Activated naive CD8-positive, alpha-beta T cell treated with anti-CD3 and anti-CD28 coated beads, Interleukin-2, amount 10 ng/mL, durations not matched to agents 7 days and 5 days (primary cell): ENCODE measurements at regions not wholly inside any gene's neighbourhood (a gene's known extent, or its start where the extent isn't known, plus 50 kb on each side); places are given as distances from the start of the nearest gene placed in this dataset.
A peak's percentile ranks its signal among the peaks of the same experiment; 100 is the strongest.

Experiments used
- ATAC-seq: fragments of 150-1000 bp; cut with Tn5 transposase; one replicate; pipeline ENCODE4 v1.10.0; 2021; ENCODE audit warnings: low read depth, moderate library complexity
- POLR2A ChIA-PET: fragments of 350-600 bp; sonication (Branson Sonifier 250); formaldehyde crosslinking; loops from one replicate; lab custom pipeline; 2021; ENCODE audit warnings: antibody characterized with exemption; lab: Charles Lee
- DNase-seq: peaks from one replicate; pipeline ENCODE4 v3.0.0; 2021
- H3K27ac Mint-ChIP-seq: one replicate; pipeline ENCODE4 v1.8.0; 2022; ENCODE audit warnings: mild to moderate bottlenecking, mixed read lengths
- H3K27me3 Mint-ChIP-seq: one replicate; pipeline ENCODE4 v1.8.0; 2022; ENCODE audit warnings: mild to moderate bottlenecking, moderate library complexity, mixed read lengths
- H3K36me3 Mint-ChIP-seq: one replicate; pipeline ENCODE4 v1.8.0; 2021; ENCODE audit warnings: mild to moderate bottlenecking, mixed read lengths
- H3K4me1 Mint-ChIP-seq: one replicate; pipeline ENCODE4 v1.8.0; 2021; ENCODE audit warnings: mixed read lengths
- H3K4me3 Mint-ChIP-seq: one replicate; pipeline ENCODE4 v1.8.0; 2022; ENCODE audit warnings: mild to moderate bottlenecking, moderate library complexity, mixed read lengths
- H3K9me3 Mint-ChIP-seq: one replicate; pipeline ENCODE4 v1.8.0; 2021; ENCODE audit warnings: mixed read lengths

- POLR2A ChIA-PET = no interaction called here
- no peaks in the 10 kb centered on the region for H3K36me3 Mint-ChIP-seq
- no peaks in the 10 kb centered on the region for H3K9me3 Mint-ChIP-seq
- peaks cover 4% of the 10 kb centered on the region for H3K27me3 Mint-ChIP-seq
- no peak for ATAC-seq
- H3K4me3 Mint-ChIP-seq = no peak overlapping the region
- no peaks in the 10 kb centered on the region for H3K4me1 Mint-ChIP-seq
- H3K27ac Mint-ChIP-seq = no peak overlapping the region
- no peak for DNase-seq
Measured at GRCh38 chr9:38288502-38288901, 104.0 kb upstream of the ALDH1B1 start.

- H3K4me3 Mint-ChIP-seq = no peak overlapping the region
- ATAC-seq = no peak
- POLR2A ChIA-PET = no interaction called here
Measured at GRCh38 chr9:38287420-38287985, 105.0 kb upstream of the ALDH1B1 start.

GRCh38 chr9:38286766-38287165, 105.7 kb upstream of the ALDH1B1 start:
- Mint-ChIP-seq H3K4me1 (no peaks in the 10 kb centered on the region), H3K4me3 (no peak overlapping the region), H3K27ac (no peak overlapping the region), H3K9me3 (no peaks in the 10 kb centered on the region), H3K36me3 (no peaks in the 10 kb centered on the region), H3K27me3 (peaks cover 6% of the 10 kb centered on the region)
- POLR2A ChIA-PET = no interaction called here
- DNase-seq (no peak), ATAC-seq (no peak)

More at GRCh38 chr9:38287420-38287985, 105.0 kb upstream of the ALDH1B1 start:
- no peaks in the 10 kb centered on the region for H3K36me3 Mint-ChIP-seq
- no peaks in the 10 kb centered on the region for H3K4me1 Mint-ChIP-seq
- H3K27me3 Mint-ChIP-seq = peaks cover 4% of the 10 kb centered on the region
- no peak for DNase-seq
- no peak overlapping the region for H3K27ac Mint-ChIP-seq
- H3K9me3 Mint-ChIP-seq = no peaks in the 10 kb centered on the region

DNA sequence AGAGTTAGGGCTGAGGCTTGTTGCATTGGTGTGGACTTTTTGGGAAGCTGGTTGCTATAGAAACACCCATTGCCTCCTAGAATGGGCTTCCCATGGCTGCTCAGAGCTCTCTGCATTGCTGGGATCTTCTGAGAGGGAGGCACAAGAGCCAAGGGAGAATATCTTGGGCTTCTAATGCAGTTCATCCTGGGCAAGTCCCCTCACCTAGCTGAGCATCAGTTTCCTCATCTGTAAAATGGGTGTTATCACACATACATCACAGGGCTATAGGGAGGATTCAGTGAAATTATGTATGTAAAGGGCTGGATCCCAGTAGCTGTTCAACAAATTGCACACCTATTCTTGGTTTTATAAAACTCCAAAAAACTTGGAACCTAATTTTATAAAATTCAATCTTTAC, 106.1 kb upstream of the ALDH1B1 start:
- Mint-ChIP-seq H3K36me3 (no peaks in the 10 kb centered on the region), H3K4me3 (no peak overlapping the region), H3K9me3 (no peaks in the 10 kb centered on the region), H3K27me3 (peaks cover 6% of the 10 kb centered on the region), H3K27ac (no peak overlapping the region), H3K4me1 (no peaks in the 10 kb centered on the region)
- POLR2A ChIA-PET = no interaction called here
- ATAC-seq (no peak), DNase-seq (no peak)

- H3K36me3 Mint-ChIP-seq = no peaks in the 10 kb centered on the region
- ATAC-seq = no peak
- no peak overlapping the region for H3K27ac Mint-ChIP-seq
- peaks cover 6% of the 10 kb centered on the region for H3K27me3 Mint-ChIP-seq
- no peaks in the 10 kb centered on the region for H3K9me3 Mint-ChIP-seq
- DNase-seq = no peak
- POLR2A ChIA-PET = no interaction called here
- peaks cover 3% of the 10 kb centered on the region for H3K4me1 Mint-ChIP-seq
- no peak overlapping the region for H3K4me3 Mint-ChIP-seq
Measured at GRCh38 chr9:38285236-38285635, 107.3 kb upstream of the ALDH1B1 start.

DNA sequence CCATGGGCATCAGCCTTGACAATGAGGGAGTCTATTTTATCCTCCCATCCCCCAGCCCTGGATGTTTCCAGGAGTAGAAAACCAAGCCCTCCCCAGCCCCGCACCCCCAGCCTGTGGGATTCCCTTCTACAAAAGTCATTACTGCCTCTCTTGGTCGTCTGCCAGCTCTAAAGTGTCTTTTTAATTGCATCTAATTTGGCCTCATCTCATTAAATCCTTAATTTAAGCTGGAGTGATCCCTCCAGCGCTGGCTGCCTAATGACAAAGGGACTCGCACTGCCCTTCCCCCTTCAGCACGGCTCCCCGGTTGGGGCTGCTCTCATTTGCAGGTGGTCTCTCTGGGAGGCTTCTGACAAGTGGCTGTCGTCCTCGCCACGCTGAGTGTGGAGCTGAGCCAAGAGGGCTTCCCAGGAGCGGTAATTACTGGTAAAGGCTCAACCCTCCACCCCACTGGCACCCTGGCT, 107.9 kb upstream of the ALDH1B1 start:
- Mint-ChIP-seq H3K36me3 (no peaks in the 10 kb centered on the region), H3K9me3 (no peaks in the 10 kb centered on the region), H3K27me3 (peaks cover 6% of the 10 kb centered on the region), H3K27ac (no peak overlapping the region), H3K4me3 (no peak overlapping the region), H3K4me1 (peaks cover 7% of the 10 kb centered on the region)
- DNase-seq = no peak
- no peak for ATAC-seq
- POLR2A ChIA-PET = no interaction called here

DNA sequence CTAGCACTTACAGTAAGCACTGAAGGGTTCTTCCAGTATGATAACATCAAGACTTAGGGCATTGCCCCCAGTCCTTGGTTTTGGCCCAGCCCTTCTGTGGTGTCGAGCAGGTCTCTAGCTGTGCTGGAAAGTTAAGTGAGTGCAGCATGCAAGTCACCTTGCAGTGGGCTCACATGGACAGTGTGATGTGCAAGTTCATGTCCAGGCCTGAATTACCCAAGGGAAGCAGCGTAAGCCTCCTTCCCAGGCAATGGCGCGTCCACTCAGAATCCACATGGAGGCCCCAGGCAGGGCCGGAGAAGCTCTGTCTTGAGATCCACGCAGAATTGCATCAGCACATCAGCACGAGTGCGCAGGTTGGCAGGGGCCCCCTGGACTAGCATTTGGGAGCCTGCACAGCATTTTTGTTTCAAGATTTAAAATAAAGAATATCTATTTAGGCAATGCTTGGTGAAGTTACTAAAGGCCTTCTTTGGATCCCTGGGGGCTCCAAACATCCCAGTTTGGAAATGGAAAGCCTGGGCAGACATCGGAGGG, 108.4 kb upstream of the ALDH1B1 start:
- no peaks in the 10 kb centered on the region for H3K9me3 Mint-ChIP-seq
- no peaks in the 10 kb centered on the region for H3K36me3 Mint-ChIP-seq
- POLR2A ChIA-PET = no interaction called here

GRCh38 chr9:38282756-38283155, 109.7 kb upstream of the ALDH1B1 start:
- H3K36me3 Mint-ChIP-seq = no peaks in the 10 kb centered on the region
- H3K27ac Mint-ChIP-seq = no peak overlapping the region
- no peak overlapping the region for H3K4me3 Mint-ChIP-seq
- DNase-seq (no peak), ATAC-seq (no peak)
- POLR2A ChIA-PET = no interaction called here
- H3K27me3 Mint-ChIP-seq = peaks cover 6% of the 10 kb centered on the region
- H3K4me1 Mint-ChIP-seq = peaks cover 18% of the 10 kb centered on the region
- no peaks in the 10 kb centered on the region for H3K9me3 Mint-ChIP-seq

More for the DNA sequence above, 108.4 kb upstream of the ALDH1B1 start:
- no peak overlapping the region for H3K27ac Mint-ChIP-seq
- H3K27me3 Mint-ChIP-seq = peaks cover 6% of the 10 kb centered on the region
- ATAC-seq (no peak), DNase-seq (no peak)
- no peak overlapping the region for H3K4me3 Mint-ChIP-seq
- H3K4me1 Mint-ChIP-seq = peaks cover 12% of the 10 kb centered on the region

- Mint-ChIP-seq H3K4me3 (no peak overlapping the region), H3K27ac (no peak overlapping the region), H3K4me1 (peaks cover 18% of the 10 kb centered on the region), H3K9me3 (no peaks in the 10 kb centered on the region), H3K27me3 (peaks cover 6% of the 10 kb centered on the region), H3K36me3 (no peaks in the 10 kb centered on the region)
- no peak for ATAC-seq
- POLR2A ChIA-PET = no interaction called here
- no peak for DNase-seq
Measured at GRCh38 chr9:38281917-38282316, 110.6 kb upstream of the ALDH1B1 start.

GRCh38 chr9:38281196-38281595, 111.3 kb upstream of the ALDH1B1 start:
- POLR2A ChIA-PET = no interaction called here
- no peak overlapping the region for H3K27ac Mint-ChIP-seq

GRCh38 chr9:38280251-38280800, 112.2 kb upstream of the ALDH1B1 start:
- Mint-ChIP-seq H3K9me3 (no peaks in the 10 kb centered on the region), H3K27ac (no peak overlapping the region), H3K36me3 (no peaks in the 10 kb centered on the region), H3K27me3 (peaks cover 7% of the 10 kb centered on the region), H3K4me1 (peaks cover 18% of the 10 kb centered on the region), H3K4me3 (no peak overlapping the region)
- ATAC-seq = no peak
- no peak for DNase-seq
- POLR2A ChIA-PET = no interaction called here

More at GRCh38 chr9:38281196-38281595, 111.3 kb upstream of the ALDH1B1 start:
- Mint-ChIP-seq H3K9me3 (no peaks in the 10 kb centered on the region), H3K27me3 (peaks cover 6% of the 10 kb centered on the region), H3K4me3 (no peak overlapping the region), H3K36me3 (no peaks in the 10 kb centered on the region), H3K4me1 (peaks cover 18% of the 10 kb centered on the region)
- DNase-seq = no peak
- ATAC-seq = no peak

DNA sequence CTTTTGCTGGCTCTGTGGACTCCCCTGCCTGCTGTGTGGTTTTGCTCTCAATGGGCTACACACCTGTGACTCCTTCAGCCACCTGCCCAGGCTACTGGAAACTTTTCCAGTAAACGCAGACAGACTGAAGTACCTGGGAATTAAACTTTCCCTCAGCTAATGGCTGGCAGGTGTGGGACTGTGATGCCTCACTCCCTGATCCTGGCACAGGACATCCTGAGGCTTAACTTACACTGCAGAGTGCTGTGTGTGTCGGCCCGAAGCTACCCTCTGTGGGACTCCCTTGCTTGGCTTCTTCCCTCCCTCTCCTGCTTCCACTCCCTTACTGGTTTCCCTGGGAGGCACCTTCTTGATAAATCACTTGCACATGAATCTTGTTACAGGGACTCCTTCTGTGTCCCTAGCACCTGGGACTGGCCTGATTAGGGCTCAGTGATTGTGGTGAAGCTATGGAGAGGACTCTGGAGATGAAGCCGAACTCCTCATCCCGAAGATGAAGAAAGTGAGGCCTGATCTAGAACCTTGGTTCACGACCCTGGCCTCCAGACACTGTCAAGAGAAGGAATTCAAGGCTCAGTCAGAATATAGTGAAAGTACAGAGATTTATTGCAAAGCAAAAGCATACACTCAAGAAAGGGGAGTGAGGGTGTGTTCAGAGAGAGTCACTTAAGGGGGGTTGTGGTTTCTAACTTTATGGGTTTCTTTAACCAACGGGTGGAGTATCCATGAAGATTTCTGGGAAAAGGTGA, 113.4 kb upstream of the ALDH1B1 start:
- no peak for DNase-seq
- no peaks in the 10 kb centered on the region for H3K36me3 Mint-ChIP-seq
- H3K4me1 Mint-ChIP-seq = peaks cover 18% of the 10 kb centered on the region
- no peaks in the 10 kb centered on the region for H3K9me3 Mint-ChIP-seq
- POLR2A ChIA-PET = no interaction called here
- peak; percentile 22 for ATAC-seq
- H3K27me3 Mint-ChIP-seq = peaks cover 5% of the 10 kb centered on the region
- no peak overlapping the region for H3K27ac Mint-ChIP-seq
- no peak overlapping the region for H3K4me3 Mint-ChIP-seq

GRCh38 chr9:38278457-38278856, 114.0 kb upstream of the ALDH1B1 start:
- H3K4me1 Mint-ChIP-seq = peaks cover 18% of the 10 kb centered on the region
- ATAC-seq = no peak
- POLR2A ChIA-PET = no interaction called here
- H3K36me3 Mint-ChIP-seq = no peaks in the 10 kb centered on the region
- no peak for DNase-seq
- no peak overlapping the region for H3K4me3 Mint-ChIP-seq
- peaks cover 5% of the 10 kb centered on the region for H3K27me3 Mint-ChIP-seq
- peak overlapping the region; percentile 61 for H3K27ac Mint-ChIP-seq
- no peaks in the 10 kb centered on the region for H3K9me3 Mint-ChIP-seq
